HuH-7.5 (cell line): ENCODE measurements at regions not wholly inside any gene's neighbourhood (a gene's known extent, or its start where the extent isn't known, plus 50 kb on each side); places are given as distances from the start of the nearest gene placed in this dataset.

Experiments
- DNase-seq: peaks from one replicate; pipeline ENCODE4 v3.0.0; 2011; ENCODE audit warnings: low spot score

GRCh38 chr1:29896300-29896699 is 660.0 kb downstream of the PTPRU start:
- DNase-seq, result no peak

GRCh38 chr1:29895201-29895600 is 658.9 kb downstream of the PTPRU start:
- no peak for DNase-seq

- no peak for DNase-seq
Measured at GRCh38 chr1:29894311-29894710, 658.0 kb downstream of the PTPRU start.

- DNase-seq, result no peak
Measured at GRCh38 chr1:29893806-29894205, 657.5 kb downstream of the PTPRU start.

- DNase-seq, result no peak
Measured at GRCh38 chr1:29893046-29893723, 656.9 kb downstream of the PTPRU start.

GRCh38 chr1:29892247-29892646 is 655.9 kb downstream of the PTPRU start:
- DNase-seq, result no peak

- DNase-seq, result no peak
Measured at GRCh38 chr1:29890201-29890959, 654.1 kb downstream of the PTPRU start.

GRCh38 chr1:29889776-29890175 is 653.5 kb downstream of the PTPRU start:
- no peak for DNase-seq

GRCh38 chr1:29884740-29885139 is 648.4 kb downstream of the PTPRU start:
- DNase-seq, result no peak

- DNase-seq, result no peak
Measured at GRCh38 chr1:29883986-29884385, 647.7 kb downstream of the PTPRU start.

- DNase-seq, result no peak
Measured at GRCh38 chr1:29883411-29883832, 647.1 kb downstream of the PTPRU start.

- no peak for DNase-seq
Measured at GRCh38 chr1:29880556-29880955, 644.2 kb downstream of the PTPRU start.

GRCh38 chr1:29879217-29879616 is 642.9 kb downstream of the PTPRU start:
- DNase-seq, result no peak

GRCh38 chr1:29878501-29878900 is 642.2 kb downstream of the PTPRU start:
- no peak for DNase-seq

GRCh38 chr1:29876902-29877301 is 640.6 kb downstream of the PTPRU start:
- DNase-seq, result no peak

- DNase-seq, result no peak
Measured at GRCh38 chr1:29876441-29876840, 640.1 kb downstream of the PTPRU start.

- no peak for DNase-seq
Measured at GRCh38 chr1:29875557-29876028, 639.3 kb downstream of the PTPRU start.

- DNase-seq, result no peak
Measured at GRCh38 chr1:29870621-29871020, 634.3 kb downstream of the PTPRU start.

GRCh38 chr1:29869802-29870201 is 633.5 kb downstream of the PTPRU start:
- DNase-seq, result no peak

GRCh38 chr1:29868944-29869343 is 632.6 kb downstream of the PTPRU start:
- no peak for DNase-seq

GRCh38 chr1:29868096-29868495 is 631.8 kb downstream of the PTPRU start:
- DNase-seq, result no peak

- no peak for DNase-seq
Measured at GRCh38 chr1:29865051-29865450, 628.7 kb downstream of the PTPRU start.

GRCh38 chr1:29864431-29865022 is 628.2 kb downstream of the PTPRU start:
- no peak for DNase-seq
